ENCODE measurements at regions not wholly inside any gene's neighbourhood (a gene's known extent, or its start where the extent isn't known, plus 50 kb on each side); places are given as distances from the start of the nearest gene placed in this dataset.
"Not testable (repeated sequence)": the region's sequence is repeated elsewhere in the genome, so short reads cannot be mapped to it uniquely, and the experiment has no call there.

DNA sequence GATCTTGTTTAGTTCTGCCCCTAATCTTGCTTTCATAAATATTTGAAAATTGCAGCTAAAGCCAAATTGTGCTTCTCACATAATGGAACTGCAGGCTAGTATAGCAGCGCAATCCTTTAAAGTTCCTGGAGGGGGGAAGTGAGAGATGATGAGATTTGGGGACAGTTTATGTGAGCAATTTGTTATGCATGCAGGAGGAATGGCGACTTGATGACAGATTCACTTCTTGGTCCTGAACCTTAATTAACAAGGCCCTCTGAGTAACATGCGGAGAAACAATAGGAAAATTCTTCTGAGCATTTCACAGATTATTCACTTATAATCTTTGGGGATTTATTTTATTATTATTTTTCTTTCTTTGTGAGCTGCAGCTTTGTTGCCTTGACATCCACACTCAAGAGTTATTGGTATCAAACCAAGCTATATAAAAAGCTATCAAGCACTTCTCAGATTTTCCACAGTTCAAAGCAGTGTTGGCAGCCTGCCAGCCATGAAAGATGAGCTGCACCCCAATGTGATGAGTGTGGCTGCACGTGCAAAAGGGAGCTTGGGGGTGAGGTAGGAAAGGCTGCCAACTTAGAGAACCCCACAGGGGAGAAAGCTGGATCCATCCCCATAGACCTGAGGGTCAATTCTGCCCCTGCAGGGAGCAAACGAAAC is 1662.2 kb upstream of the FLRT2 start:
- intact Hi-C loops (cut with micrococcal nuclease), result no loop called here

DNA sequence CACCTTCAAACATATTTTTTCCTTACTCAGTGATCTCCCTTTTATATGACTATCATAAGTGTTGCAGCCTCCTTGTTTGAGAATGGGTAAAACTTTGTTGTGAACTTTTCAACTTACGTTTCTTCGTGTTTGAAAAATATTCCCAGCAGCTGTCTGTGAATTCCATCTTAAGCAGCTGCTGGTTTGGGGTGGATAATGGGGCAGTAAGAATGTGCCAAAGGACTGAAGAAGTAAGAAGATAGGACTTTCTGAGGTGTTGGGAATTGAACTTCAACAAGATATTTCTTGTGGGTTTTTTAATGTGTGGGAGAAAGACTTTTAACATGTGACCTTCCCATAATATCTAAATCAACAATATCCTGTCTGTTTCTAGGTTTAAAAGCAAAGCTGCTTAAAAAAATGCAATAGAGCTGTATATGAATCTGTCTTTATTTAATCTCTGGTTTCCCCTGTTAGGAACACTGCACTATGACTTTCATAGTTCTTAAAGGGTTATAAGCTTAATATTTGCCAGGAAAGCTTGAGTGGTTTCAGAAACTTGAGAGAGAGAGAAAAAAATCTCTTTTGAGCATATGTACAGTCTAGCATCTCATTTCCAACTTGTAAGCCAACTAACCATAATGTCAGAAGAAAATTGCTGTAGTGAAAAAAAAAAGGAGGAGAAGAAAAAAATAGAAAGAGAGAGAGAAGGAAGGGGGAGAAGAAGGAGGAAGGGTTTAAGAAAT is 1659.2 kb upstream of the FLRT2 start:
- intact Hi-C loops (cut with micrococcal nuclease), result no loop called here

DNA sequence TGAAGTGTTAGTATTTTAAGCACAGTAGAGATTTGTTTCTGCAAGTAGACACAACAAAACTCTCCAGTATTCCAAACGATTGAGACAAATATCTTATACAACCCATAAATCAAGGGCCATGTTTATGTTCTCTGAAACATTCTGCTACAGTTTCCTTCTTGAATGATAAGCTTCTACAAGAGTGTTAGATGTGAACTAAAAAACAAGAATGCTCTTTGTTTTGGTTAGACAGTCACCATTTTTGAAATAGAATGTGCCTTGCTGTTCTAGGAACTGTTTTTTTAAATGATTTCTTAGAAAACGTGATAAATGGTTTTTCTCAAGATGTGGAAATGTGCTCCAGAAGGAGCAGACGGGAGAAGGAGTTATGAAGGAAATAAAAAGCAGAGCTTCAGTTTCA is 1656.3 kb upstream of the FLRT2 start:
- intact Hi-C loops (cut with micrococcal nuclease), result no loop called here

- intact Hi-C loops (cut with micrococcal nuclease), result no loop called here
Measured at GRCh38 chr14:83874662-83875061, 1655.3 kb upstream of the FLRT2 start.

DNA sequence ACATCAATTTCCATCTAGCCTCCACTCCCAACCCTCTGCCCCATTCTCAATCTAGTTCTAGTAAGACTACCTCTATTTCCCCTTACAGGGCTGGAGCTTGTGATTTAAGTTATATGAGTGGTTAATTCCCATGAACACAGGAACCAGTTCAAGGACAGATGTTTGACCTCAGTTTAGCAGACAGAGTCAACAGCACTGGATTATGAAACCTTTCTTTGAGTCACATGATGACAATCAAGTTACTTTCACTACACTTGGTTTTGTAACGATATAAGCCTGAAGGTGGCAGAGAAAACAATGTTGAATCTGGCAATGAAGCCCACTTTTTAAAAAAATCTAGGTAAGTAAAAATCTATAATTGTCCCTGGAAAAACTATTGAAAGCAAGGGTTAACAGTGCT is 1646.2 kb upstream of the FLRT2 start:
- intact Hi-C loops (cut with micrococcal nuclease), result no loop called here

GRCh38 chr14:83885837-83886293 is 1644.1 kb upstream of the FLRT2 start:
- intact Hi-C loops (cut with micrococcal nuclease), result no loop called here

GRCh38 chr14:83887866-83888265 is 1642.1 kb upstream of the FLRT2 start:
- intact Hi-C loops (cut with micrococcal nuclease), result no loop called here

DNA sequence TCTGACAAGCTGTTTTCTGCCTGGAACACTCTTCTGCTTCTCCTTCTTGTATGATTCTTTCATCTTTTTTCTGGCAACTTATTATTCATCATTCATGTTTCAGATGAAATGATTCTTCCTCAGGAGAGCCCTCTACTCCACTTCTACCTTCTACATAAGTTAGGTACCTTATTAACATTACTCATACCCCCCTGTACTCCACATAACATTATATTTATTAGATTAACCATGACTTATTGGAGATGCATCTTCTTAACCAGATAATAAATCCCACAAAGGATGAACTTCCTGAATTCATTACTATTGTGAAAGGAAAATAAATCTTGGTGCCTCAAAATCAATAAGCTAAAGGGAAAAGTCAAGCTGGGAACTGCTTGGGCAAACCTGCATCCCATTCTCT is 1636.5 kb upstream of the FLRT2 start:
- intact Hi-C loops (cut with micrococcal nuclease), result no loop called here

DNA sequence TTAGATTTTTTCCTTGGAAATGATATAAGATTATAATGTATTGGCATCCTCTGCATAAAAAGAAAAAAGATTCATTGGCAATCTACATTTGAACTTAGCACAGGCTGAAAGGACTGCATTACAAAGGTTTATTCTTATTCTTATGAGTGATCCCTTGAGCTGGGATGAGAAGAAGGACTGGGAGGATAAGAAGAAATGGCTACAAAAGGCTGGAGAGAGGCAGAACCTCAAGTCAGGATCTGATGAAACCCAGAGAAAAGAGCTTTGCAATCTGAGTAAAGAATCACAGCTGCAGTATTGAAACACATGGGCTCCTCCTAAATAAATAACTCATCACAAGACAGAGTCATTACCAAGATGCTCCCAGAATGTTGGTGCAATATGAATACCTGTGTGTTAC is 1635.4 kb upstream of the FLRT2 start:
- intact Hi-C loops (cut with micrococcal nuclease), result no loop called here

GRCh38 chr14:83898558-83898957 is 1631.4 kb upstream of the FLRT2 start:
- intact Hi-C loops (cut with micrococcal nuclease), result not testable (repeated sequence)

GRCh38 chr14:83899706-83900105 is 1630.2 kb upstream of the FLRT2 start:
- intact Hi-C loops (cut with micrococcal nuclease), result no loop called here

GRCh38 chr14:83905157-83905556 is 1624.8 kb upstream of the FLRT2 start:
- intact Hi-C loops (cut with micrococcal nuclease), result no loop called here

GRCh38 chr14:83908419-83908818 is 1621.5 kb upstream of the FLRT2 start:
- intact Hi-C loops (cut with micrococcal nuclease), result no loop called here

GRCh38 chr14:83909507-83909906 is 1620.4 kb upstream of the FLRT2 start:
- intact Hi-C loops (cut with micrococcal nuclease), result no loop called here

DNA sequence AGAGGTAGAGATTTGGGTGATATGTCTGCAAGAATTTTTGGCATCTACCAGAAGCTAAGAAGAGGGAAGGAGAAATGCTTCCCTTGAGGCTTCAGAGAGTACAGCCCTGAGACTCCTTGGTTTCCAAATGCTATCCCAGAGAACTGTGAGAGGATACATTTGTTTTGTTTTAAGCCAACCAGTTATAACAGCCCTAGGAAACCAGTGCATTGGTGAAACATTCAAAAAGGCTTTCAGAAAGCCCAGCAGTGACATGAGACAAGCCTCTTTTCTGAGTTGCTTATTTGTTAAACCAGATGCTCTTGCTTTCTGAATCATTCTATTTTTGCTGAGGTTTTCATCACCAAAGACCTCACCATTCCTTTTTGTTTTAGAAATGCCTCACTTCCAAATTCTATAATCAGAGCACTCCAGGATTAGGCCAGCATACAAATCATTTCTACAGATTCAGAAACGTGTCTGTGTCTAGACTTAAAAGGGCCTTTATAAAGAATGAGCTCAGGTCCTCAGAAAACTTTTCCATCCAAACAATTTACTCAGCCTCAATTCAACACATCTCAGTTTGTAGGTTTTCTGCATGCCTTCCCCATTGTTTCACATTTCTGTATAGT is 1617.8 kb upstream of the FLRT2 start:
- intact Hi-C loops (cut with micrococcal nuclease), result no loop called here

- intact Hi-C loops (cut with micrococcal nuclease), result no loop called here
Measured at GRCh38 chr14:83913476-83913875, 1616.5 kb upstream of the FLRT2 start.

DNA sequence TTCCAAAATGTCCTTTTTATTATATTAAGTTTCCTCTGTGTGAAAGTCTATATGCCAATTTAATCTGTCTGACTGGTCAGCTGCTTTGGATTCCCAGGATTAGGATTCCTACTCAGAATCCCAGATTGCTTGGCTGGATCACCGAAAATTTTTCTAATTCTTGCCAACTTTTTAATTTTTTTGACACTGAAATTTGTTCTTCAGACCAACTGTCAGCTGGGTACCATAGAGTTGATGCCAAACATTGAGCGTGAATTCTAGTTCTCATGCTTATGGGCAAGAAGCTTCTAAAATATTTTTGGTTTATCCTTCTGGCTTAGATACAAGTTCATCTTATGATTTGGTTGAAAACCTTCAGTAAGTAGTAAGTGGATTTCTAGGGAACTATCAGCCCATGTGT is 1611.4 kb upstream of the FLRT2 start:
- intact Hi-C loops (cut with micrococcal nuclease), result no loop called here

GRCh38 chr14:83919675-83920074 is 1610.3 kb upstream of the FLRT2 start:
- intact Hi-C loops (cut with micrococcal nuclease), result not testable (repeated sequence)

DNA sequence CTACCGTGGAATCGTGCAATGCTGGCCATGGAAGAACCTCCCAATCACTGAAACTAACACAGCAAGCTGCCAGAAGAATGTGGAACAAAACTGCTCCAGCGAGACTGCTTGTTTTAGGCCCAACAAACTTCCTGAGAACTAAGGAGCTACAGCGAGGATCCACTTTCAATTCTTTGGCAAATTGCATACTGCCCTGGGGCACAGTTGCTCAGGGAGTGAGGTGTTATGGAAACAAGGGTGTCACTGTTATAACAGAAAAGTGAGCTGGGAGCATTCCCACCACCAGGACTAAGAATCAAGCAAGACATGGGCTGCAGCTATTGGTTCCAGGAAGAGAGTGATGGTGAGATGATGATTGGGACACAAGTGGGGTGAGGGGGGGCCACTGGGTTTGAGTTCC is 1606.1 kb upstream of the FLRT2 start:
- intact Hi-C loops (cut with micrococcal nuclease), result no loop called here

GRCh38 chr14:83924259-83924658 is 1605.7 kb upstream of the FLRT2 start:
- intact Hi-C loops (cut with micrococcal nuclease), result no loop called here

GRCh38 chr14:83940253-83940652 is 1589.7 kb upstream of the FLRT2 start:
- intact Hi-C loops (cut with micrococcal nuclease), result no loop called here

- intact Hi-C loops (cut with micrococcal nuclease), result no loop called here
Measured at GRCh38 chr14:83958359-83958758, 1571.6 kb upstream of the FLRT2 start.

Measured in T-helper 2 cell treated with Interferon-gamma antibody and Interleukin-4, amounts not matched to agents 100 ng/mL and 5 ng/mL, for 36 hours (primary cell).